SU-DHL-6 (cell line): ENCODE measurements at regions not wholly inside any gene's neighbourhood (a gene's known extent, or its start where the extent isn't known, plus 50 kb on each side); places are given as distances from the start of the nearest gene placed in this dataset.

Source experiments
- H2AFZ ChIP-seq: fragments of 200-600 bp; sonication (generic); 2 replicates; pipeline ENCODE4 v1.6.1; 2014; ENCODE audit warnings: low read depth, mild to moderate bottlenecking, moderate library complexity, mixed read lengths, antibody characterized with exemption, low read length; ENCODE audit not compliant: severe bottlenecking
- H3F3A ChIP-seq: fragments of 200-600 bp; shearing (Covaris generic); 2 replicates; pipeline ENCODE4 v1.6.0; 2016; ENCODE audit warnings: antibody characterized with exemption, mild to moderate bottlenecking; ENCODE audit not compliant: insufficient read depth
- H3K27ac ChIP-seq: fragments of 200-600 bp; sonication (generic); 2 replicates; pipeline ENCODE4 v1.5.1; 2016; ENCODE audit warnings: low read depth, mild to moderate bottlenecking, low read length, moderate library complexity, mixed read lengths
- H3K27me3 ChIP-seq: fragments of 200-600 bp; sonication (generic), shearing (Covaris generic); 2 replicates; pipeline ENCODE4 v1.6.0; 2014; ENCODE audit warnings: mild to moderate bottlenecking, low read length
- H3K36me3 ChIP-seq: fragments of 200-600 bp; sonication (generic); 2 replicates; pipeline ENCODE4 v1.6.1; 2014; ENCODE audit warnings: mild to moderate bottlenecking, low read length, mixed read lengths
- H3K4me2 ChIP-seq: fragments of 300-600, 200-600 bp; shearing (Covaris generic), sonication (generic); 2 replicates; pipeline ENCODE4 v1.6.0; 2014; ENCODE audit warnings: low read length, low read depth, mild to moderate bottlenecking; ENCODE audit not compliant: poor library complexity, severe bottlenecking
- H3K4me3 ChIP-seq: fragments of 200-600 bp; sonication (generic); 2 replicates; pipeline ENCODE4 v1.5.1; 2014; ENCODE audit warnings: antibody characterized with exemption, low read length, mild to moderate bottlenecking, mixed read lengths; ENCODE audit not compliant: insufficient read depth, poor library complexity, severe bottlenecking
- H3K79me2 ChIP-seq: fragments of 200-600 bp; sonication (generic); 2 replicates; pipeline ENCODE4 v1.6.1; 2014; ENCODE audit warnings: mild to moderate bottlenecking, low read length, moderate library complexity; ENCODE audit not compliant: insufficient read depth
- H3K9ac ChIP-seq: fragments of 200-600 bp; sonication (generic); 2 replicates; pipeline ENCODE4 v1.7.0; 2014; ENCODE audit warnings: mild to moderate bottlenecking, low read length
- H3K9me2 ChIP-seq: fragments of 200-600 bp; sonication (generic); replicated peaks from 2 replicates; pipeline ENCODE4 v1.6.1; 2014; ENCODE audit warnings: low read length; ENCODE audit not compliant: insufficient read depth
- H3K9me3 ChIP-seq: fragments of 200-600 bp; sonication (generic); 2 replicates; pipeline ENCODE4 v1.6.1; 2014; ENCODE audit warnings: low read length, mixed read lengths; ENCODE audit not compliant: insufficient read depth
- H4K20me1 ChIP-seq: fragments of 200-600 bp; sonication (generic); 2 replicates; pipeline ENCODE4 v1.6.1; 2014; ENCODE audit warnings: low read depth, mild to moderate bottlenecking, antibody characterized with exemption, low read length, moderate library complexity, mixed read lengths
- EZH2phosphoT487 ChIP-seq: fragments of 200-600 bp; sonication (generic), shearing (Covaris generic); conservative IDR thresholded peaks from 2 replicates; pipeline ENCODE4 v1.6.1; 2018; ENCODE audit warnings: mild to moderate bottlenecking, antibody characterized with exemption, low read length, moderate library complexity, mixed read lengths
- TF ChIP-seq, protein P1 (sequence below): fragments of 200-600 bp; sonication (generic); IDR thresholded peaks from one replicate; pipeline ENCODE4 v1.5.1; 2017; ENCODE audit warnings: antibody characterized with exemption, mild to moderate bottlenecking, low read length, moderate library complexity; ENCODE audit not compliant: insufficient read depth, poor library complexity, severe bottlenecking

DNA sequence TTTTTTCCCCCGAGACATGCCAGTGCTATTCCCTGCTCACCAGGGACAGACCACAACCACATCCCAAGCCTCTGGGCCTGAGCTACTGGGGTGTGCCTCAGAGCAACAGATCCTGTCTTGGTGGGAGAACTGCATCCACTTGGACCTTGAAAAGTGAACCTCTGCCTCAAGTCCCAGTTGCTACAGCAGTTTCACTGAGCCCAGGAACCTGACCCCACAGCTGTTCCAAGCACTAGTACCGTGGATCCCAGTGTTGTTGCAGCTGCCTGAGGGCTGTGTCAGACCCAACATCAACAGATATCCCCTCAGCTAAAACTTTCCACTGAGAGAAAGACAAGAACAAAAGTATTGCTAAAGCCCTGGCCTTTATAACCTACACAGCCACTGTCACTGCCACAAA, 373.0 kb downstream of the PLPP3 start:
- no peak overlapping the region for H3K9ac ChIP-seq
- no peaks in the 10 kb centered on the region for H3F3A ChIP-seq
- no peaks in the 10 kb centered on the region for H3K9me3 ChIP-seq
- H3K27ac ChIP-seq = no peak overlapping the region
- H3K4me3 ChIP-seq = no peak overlapping the region
- no peak for TF ChIP-seq EZH2phosphoT487
- TF ChIP-seq, protein P1, sequence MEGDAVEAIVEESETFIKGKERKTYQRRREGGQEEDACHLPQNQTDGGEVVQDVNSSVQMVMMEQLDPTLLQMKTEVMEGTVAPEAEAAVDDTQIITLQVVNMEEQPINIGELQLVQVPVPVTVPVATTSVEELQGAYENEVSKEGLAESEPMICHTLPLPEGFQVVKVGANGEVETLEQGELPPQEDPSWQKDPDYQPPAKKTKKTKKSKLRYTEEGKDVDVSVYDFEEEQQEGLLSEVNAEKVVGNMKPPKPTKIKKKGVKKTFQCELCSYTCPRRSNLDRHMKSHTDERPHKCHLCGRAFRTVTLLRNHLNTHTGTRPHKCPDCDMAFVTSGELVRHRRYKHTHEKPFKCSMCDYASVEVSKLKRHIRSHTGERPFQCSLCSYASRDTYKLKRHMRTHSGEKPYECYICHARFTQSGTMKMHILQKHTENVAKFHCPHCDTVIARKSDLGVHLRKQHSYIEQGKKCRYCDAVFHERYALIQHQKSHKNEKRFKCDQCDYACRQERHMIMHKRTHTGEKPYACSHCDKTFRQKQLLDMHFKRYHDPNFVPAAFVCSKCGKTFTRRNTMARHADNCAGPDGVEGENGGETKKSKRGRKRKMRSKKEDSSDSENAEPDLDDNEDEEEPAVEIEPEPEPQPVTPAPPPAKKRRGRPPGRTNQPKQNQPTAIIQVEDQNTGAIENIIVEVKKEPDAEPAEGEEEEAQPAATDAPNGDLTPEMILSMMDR = no peak
- H4K20me1 ChIP-seq = no peaks in the 10 kb centered on the region
- no peaks in the 10 kb centered on the region for H3K9me2 ChIP-seq
- H2AFZ ChIP-seq = no peak overlapping the region
- no peaks in the 10 kb centered on the region for H3K79me2 ChIP-seq
- H3K4me2 ChIP-seq = no peak overlapping the region
- H3K36me3 ChIP-seq = no peaks in the 10 kb centered on the region
- no peaks in the 10 kb centered on the region for H3K27me3 ChIP-seq

DNA sequence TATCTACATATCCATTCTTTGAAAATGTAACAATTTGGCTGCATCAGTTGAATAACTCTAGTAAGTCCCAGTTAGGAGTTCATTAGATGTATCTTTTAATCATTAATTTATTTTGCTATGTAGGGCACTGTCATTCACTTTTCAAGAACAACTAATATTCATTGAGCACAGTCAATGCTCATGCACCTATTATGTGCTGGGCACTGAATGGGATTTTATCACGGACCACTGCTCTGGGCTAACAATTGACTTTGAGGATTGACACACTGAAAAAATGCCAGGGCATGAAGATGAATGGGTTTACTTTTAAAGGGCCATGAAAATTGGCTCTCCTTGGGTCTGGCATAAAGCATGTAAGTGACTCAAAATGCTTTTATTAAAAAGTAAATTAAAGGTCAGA, 375.2 kb downstream of the PLPP3 start:
- no peak for TF ChIP-seq EZH2phosphoT487
- TF ChIP-seq, protein P1 = no peak
- no peaks in the 10 kb centered on the region for H4K20me1 ChIP-seq

DNA sequence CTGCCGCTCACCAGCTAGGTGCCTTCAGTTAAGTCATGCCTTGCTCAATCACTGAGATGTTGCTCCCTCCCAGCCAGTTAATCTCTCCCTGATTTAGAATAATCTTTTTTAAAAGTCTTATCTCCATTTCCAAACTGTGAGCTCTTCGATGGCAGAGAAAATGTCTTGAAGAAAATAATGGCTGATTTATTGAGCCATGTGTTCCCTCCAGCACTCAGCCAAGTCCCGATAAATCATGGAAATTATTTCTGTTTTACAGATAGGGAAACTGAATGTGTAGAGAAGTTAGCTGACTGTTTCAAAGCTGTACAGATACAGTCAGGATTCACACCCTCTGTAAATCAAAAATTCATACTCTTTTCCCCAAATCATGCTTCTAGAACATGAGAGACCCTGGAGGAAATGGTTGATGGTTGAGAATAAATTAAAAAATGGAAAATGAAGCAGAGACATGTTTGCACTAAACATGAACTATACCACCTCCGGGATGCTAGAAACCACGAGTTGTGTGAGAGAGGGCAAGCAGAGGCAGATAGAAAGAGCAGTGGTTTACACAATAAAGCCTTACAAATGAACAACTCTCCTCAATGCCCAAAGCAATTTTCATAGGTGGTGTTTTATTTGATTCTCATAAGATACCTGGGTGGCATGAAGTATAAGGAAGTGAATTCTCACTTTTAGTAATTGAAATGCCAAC, 376.4 kb downstream of the PLPP3 start:
- Histone ChIP-seq H3K4me3 (no peak overlapping the region), H3K9ac (no peak overlapping the region), H3K27me3 (no peaks in the 10 kb centered on the region), H4K20me1 (no peaks in the 10 kb centered on the region), H3K9me3 (no peaks in the 10 kb centered on the region), H3K9me2 (no peaks in the 10 kb centered on the region), H3K27ac (no peak overlapping the region), H3F3A (no peaks in the 10 kb centered on the region), H3K36me3 (no peaks in the 10 kb centered on the region), H3K79me2 (no peaks in the 10 kb centered on the region), H2AFZ (no peak overlapping the region), H3K4me2 (no peak overlapping the region)
- TF ChIP-seq EZH2phosphoT487 = no peak
- TF ChIP-seq, protein P1 = no peak

More for the DNA sequence above, 375.2 kb downstream of the PLPP3 start:
- no peaks in the 10 kb centered on the region for H3F3A ChIP-seq
- H3K27me3 ChIP-seq = no peaks in the 10 kb centered on the region
- no peaks in the 10 kb centered on the region for H3K36me3 ChIP-seq
- H3K4me2 ChIP-seq = no peak overlapping the region
- no peak overlapping the region for H2AFZ ChIP-seq
- H3K9ac ChIP-seq = no peak overlapping the region
- H3K27ac ChIP-seq = no peak overlapping the region
- no peaks in the 10 kb centered on the region for H3K9me3 ChIP-seq
- H3K4me3 ChIP-seq = no peak overlapping the region
- H3K9me2 ChIP-seq = no peaks in the 10 kb centered on the region
- H3K79me2 ChIP-seq = no peaks in the 10 kb centered on the region
